Ascending aorta (tissue), 2 donors: ENCODE measurements at regions not wholly inside any gene's neighbourhood (a gene's known extent, or its start where the extent isn't known, plus 50 kb on each side); places are given as distances from the start of the nearest gene placed in this dataset.

Source experiments
- DNase-seq, 2 donors: peaks; one replicate each; pipeline ENCODE4 v3.0.0-alpha.2; 2019; ENCODE audit warnings: low spot score in 2 of 2
- H3K27ac ChIP-seq, 2 donors: fragments of 200-600 bp; sonication (generic); one replicate each; pipeline ENCODE4 v1.5.1; 2016 to 2017; ENCODE audit warnings: mild to moderate bottlenecking in 1 of 2
- H3K27me3 ChIP-seq: fragments of 200-600 bp; sonication (generic); one replicate; pipeline ENCODE4 v1.5.1; 2017
- H3K36me3 ChIP-seq, 2 donors: fragments of 200-600 bp; sonication (generic); one replicate each; pipeline ENCODE4 v1.5.1; 2016
- H3K4me1 ChIP-seq, 2 donors: fragments of 200-600 bp; sonication (generic); one replicate each; pipeline ENCODE4 v1.5.1; 2016 to 2017; ENCODE audit warnings: mild to moderate bottlenecking in 1 of 2
- H3K4me3 ChIP-seq, 2 donors: fragments of 200-600 bp; sonication (generic); one replicate each; pipeline ENCODE4 v1.5.1; 2016 to 2017; ENCODE audit warnings: mild to moderate bottlenecking in 1 of 2
- H3K9me3 ChIP-seq, 2 donors: fragments of 200-600 bp; sonication (generic); one replicate each; pipeline ENCODE4 v1.5.1; 2016
- intact Hi-C: fragments of 100-400 bp; cut with DNase I; formaldehyde crosslinking; loops from one replicate; pipeline ENCODE4 v1.15.1; 2023
- TF ChIP-seq, protein P1 (sequence below), 3 experiments: fragments of 200-600 bp in 2 of 3; fragments of 450-650 bp in 1 of 3; sonication (generic) in 2 of 3; IDR thresholded peaks; one replicate each; pipeline ENCODE4 v1.5.1; 2016 to 2019; ENCODE audit warnings: antibody characterized with exemption in 3 of 3, mild to moderate bottlenecking in 1 of 3, moderate library complexity in 1 of 3

DNA sequence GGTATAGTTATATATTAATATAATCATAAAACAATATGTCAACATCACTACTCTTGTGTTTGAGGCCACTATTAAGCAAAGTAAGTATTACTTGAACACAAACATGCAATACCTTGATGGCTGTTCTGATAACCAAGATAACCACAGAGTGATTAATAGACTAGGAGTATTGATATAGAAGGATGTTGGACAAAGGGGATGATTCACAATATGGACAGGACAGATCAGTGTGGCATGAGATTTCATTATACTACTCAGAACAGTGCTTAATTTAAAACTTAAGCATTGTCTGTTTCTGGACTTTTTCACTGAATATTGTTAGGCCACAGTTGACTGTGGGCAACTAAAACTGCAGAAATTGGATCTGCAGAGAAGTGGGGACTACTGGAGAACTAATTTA is 384.2 kb downstream of the SLITRK1 start:
- H3K36me3 ChIP-seq = no peaks in the 10 kb centered on the region
- no peak for DNase-seq
- H3K4me1 ChIP-seq = no peaks in the 10 kb centered on the region
- H3K4me3 ChIP-seq = no peak overlapping the region
- H3K27ac ChIP-seq = no peak overlapping the region
- intact Hi-C loops = no loop called here
- TF ChIP-seq, protein P1, sequence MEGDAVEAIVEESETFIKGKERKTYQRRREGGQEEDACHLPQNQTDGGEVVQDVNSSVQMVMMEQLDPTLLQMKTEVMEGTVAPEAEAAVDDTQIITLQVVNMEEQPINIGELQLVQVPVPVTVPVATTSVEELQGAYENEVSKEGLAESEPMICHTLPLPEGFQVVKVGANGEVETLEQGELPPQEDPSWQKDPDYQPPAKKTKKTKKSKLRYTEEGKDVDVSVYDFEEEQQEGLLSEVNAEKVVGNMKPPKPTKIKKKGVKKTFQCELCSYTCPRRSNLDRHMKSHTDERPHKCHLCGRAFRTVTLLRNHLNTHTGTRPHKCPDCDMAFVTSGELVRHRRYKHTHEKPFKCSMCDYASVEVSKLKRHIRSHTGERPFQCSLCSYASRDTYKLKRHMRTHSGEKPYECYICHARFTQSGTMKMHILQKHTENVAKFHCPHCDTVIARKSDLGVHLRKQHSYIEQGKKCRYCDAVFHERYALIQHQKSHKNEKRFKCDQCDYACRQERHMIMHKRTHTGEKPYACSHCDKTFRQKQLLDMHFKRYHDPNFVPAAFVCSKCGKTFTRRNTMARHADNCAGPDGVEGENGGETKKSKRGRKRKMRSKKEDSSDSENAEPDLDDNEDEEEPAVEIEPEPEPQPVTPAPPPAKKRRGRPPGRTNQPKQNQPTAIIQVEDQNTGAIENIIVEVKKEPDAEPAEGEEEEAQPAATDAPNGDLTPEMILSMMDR (IDR thresholded peaks at IDR 0.05) = no peak
- no peaks in the 10 kb centered on the region for H3K27me3 ChIP-seq
- no peaks in the 10 kb centered on the region for H3K9me3 ChIP-seq

DNA sequence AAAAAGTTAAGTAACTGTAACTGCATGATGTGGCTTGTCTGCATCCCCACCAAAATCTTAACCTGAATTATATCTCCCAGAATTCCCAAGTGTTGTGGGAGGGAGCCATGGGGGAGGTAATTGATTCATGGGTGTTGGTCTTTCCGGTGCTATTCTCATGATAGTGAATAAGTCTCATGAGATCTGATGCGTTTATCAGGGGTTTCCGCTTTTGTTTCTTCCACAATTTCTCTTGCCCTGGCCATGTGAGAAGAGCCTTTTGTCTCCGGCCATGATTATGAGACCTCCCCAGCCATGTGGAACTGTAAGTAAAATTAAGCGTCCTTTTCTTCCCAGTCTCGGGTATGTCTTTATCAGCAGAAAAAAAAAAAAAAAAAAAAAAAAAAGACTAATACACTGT is 385.8 kb downstream of the SLITRK1 start:
- Histone ChIP-seq H3K27me3 (no peaks in the 10 kb centered on the region), H3K27ac (no peak overlapping the region), H3K36me3 (no peaks in the 10 kb centered on the region), H3K9me3 (no peaks in the 10 kb centered on the region), H3K4me3 (no peak overlapping the region), H3K4me1 (no peaks in the 10 kb centered on the region)
- TF ChIP-seq, protein P1 (IDR thresholded peaks at IDR 0.05) = no peak
- intact Hi-C loops = no loop called here
- no peak for DNase-seq

DNA sequence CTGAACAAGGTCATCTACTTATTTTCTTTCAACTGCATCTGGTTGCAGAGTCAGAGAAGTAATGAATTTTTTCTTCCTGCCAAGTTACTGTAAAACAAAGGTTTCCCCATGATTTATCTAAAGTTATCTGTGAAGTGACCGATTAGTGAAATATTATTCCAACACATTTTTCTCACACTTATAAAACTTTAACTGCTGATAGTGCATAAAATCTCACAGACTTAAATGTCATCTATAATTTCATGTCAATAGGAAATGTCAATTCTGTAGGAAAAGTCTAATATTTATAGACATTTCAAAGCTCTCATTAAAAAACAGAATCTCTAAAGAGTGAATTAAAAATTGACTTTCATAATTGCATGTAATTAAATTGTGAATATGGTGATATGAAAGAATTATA is 397.2 kb downstream of the SLITRK1 start:
- TF ChIP-seq, protein P1 (IDR thresholded peaks at IDR 0.05) = no peak
- no peak overlapping the region for H3K4me3 ChIP-seq
- no peak overlapping the region for H3K27ac ChIP-seq
- no peaks in the 10 kb centered on the region for H3K4me1 ChIP-seq
- no peaks in the 10 kb centered on the region for H3K36me3 ChIP-seq
- intact Hi-C loops = no loop called here
- H3K27me3 ChIP-seq = no peaks in the 10 kb centered on the region
- H3K9me3 ChIP-seq = no peaks in the 10 kb centered on the region
- DNase-seq = no peak

DNA sequence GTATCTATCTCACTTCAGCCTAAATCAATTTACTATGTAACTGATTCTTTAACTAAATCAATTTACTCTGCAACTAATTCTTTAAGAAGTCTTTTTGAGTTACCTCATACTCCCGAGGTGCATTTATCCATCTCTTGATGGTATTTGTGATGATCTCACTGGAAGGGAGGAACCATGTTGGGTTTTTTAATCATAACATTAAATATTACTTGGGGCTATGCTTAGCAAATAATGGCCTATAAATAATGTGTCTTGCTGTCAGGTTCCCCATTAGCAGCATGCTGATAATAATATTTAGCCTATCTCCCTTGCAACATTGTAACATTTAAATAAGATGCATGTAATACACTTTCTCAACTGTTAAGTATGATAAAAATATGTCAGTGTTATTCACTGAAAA is 411.3 kb downstream of the SLITRK1 start:
- Histone ChIP-seq H3K9me3 (no peaks in the 10 kb centered on the region), H3K4me3 (no peak overlapping the region), H3K4me1 (no peaks in the 10 kb centered on the region), H3K27ac (no peak overlapping the region), H3K27me3 (no peaks in the 10 kb centered on the region), H3K36me3 (no peaks in the 10 kb centered on the region)
- TF ChIP-seq, protein P1 (IDR thresholded peaks at IDR 0.05) = no peak
- intact Hi-C loops = no loop called here
- no peak for DNase-seq

DNA sequence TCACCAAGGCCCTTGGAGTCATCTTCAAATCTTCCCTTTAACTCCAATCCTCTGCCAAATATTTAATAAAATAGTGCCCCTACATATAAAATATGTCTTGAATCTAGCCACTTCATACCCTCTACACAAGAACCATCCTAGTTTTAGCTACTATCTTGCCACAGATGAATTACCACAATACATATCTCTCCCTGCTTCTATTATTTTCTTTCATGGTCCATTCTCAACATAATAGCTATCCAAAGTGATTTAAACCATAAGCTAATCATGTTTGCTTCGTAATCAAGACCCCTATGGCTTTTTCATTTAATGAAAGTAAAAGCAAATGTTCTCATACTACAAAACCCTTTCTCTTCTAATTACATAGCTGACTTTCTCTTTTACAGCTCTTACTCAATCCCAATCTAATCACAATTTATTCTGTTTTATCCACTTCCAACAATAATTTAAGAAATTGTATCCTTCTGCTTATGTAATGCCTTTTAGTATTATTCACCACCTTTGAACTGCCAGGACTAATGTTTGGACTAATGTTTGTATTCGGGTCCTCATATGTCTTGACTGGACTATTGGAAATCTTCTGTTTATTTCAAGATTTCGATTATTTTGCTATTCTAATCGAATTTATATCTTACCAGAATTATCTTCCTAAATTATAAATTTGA is 412.0 kb downstream of the SLITRK1 start:
- H3K4me3 ChIP-seq = no peak overlapping the region
- DNase-seq = no peak

More for the DNA sequence above, 412.0 kb downstream of the SLITRK1 start:
- Histone ChIP-seq H3K27ac (no peak overlapping the region), H3K27me3 (no peaks in the 10 kb centered on the region), H3K4me1 (no peaks in the 10 kb centered on the region), H3K9me3 (no peaks in the 10 kb centered on the region), H3K36me3 (no peaks in the 10 kb centered on the region)
- TF ChIP-seq, protein P1 (IDR thresholded peaks at IDR 0.05) = no peak
- intact Hi-C loops = no loop called here
